GM12878 (cell line): ENCODE measurements at regions not wholly inside any gene's neighbourhood (a gene's known extent, or its start where the extent isn't known, plus 50 kb on each side); places are given as distances from the start of the nearest gene placed in this dataset.
A peak's percentile ranks its signal among the peaks of the same experiment; 100 is the strongest.

Experiments
- ATAC-seq: fragments of 200-7000 bp; cut with Tn5 transposase; 3 replicates; pipeline ENCODE4 v1.9.1; 2020; ENCODE audit warnings: mild to moderate bottlenecking, moderate library complexity
- BruUV-seq: library from RNA; stranded (reverse); fragments of 400-500 nt; replicated peaks from 2 replicates; lab custom pipeline; 2021; lab: Mats Ljungman, UMichigan
- CTCF ChIA-PET: fragments of 300-600 bp; sonication (Branson Sonifier 250); formaldehyde crosslinking; extraction: SDS; loops from one replicate; lab custom pipeline; 2021; ENCODE audit warnings: inconsistent platforms; lab: Yijun Ruan, JAX
- POLR2A ChIA-PET: fragments of 350-600 bp; formaldehyde crosslinking; extraction: SDS; loops from one replicate; lab custom pipeline; 2021; ENCODE audit warnings: inconsistent platforms; lab: Charles Lee
- RAD21 ChIA-PET: fragments of 300-600 bp; sonication (Branson Sonifier 250); formaldehyde crosslinking; loops from one replicate; lab custom pipeline; 2023; ENCODE audit warnings: antibody characterized with exemption; ENCODE audit not compliant: unreplicated experiment; lab: Charles Lee
- SMC1A ChIA-PET: fragments of 300-600 bp; sonication (Branson Sonifier 250); formaldehyde crosslinking; loops from one replicate; lab custom pipeline; 2023; ENCODE audit not compliant: unreplicated experiment, uncharacterized antibody; lab: Charles Lee
- DNase-seq: peaks from one replicate; pipeline ENCODE4 v3.0.0-alpha.2; 2011; ENCODE audit warnings: low read depth, low spot score
- FAIRE-seq: peaks from 3 replicates; lab custom pipeline; 2011; peaks lifted over from hg19 to GRCh38; lab: Jason Lieb, UNC
- H2AFZ ChIP-seq: 2 replicates; pipeline ENCODE4 v1.6.0; 2011; ENCODE audit warnings: low read depth, low read length, control low read depth; ENCODE audit not compliant: control insufficient read depth
- H3K27ac ChIP-seq: 2 replicates; pipeline ENCODE4 v1.5.1; 2011; ENCODE audit warnings: control low read depth; ENCODE audit not compliant: control insufficient read depth, insufficient read depth
- H3K27me3 ChIP-seq, 2 experiments: replicated peaks in 1 of 2; 2 replicates each; pipeline versions ENCODE4 v1.6.0 to v1.6.1; 2011; ENCODE audit warnings: low read length in 1 of 2; ENCODE audit not compliant: control insufficient read depth in 2 of 2, insufficient read depth in 2 of 2
- H3K36me3 ChIP-seq, 2 experiments: 2 replicates each; pipeline ENCODE4 v1.5.1; 2011; ENCODE audit warnings: low read length in 1 of 2; ENCODE audit not compliant: control insufficient read depth in 2 of 2, insufficient read depth in 2 of 2
- H3K4me1 ChIP-seq: 2 replicates; pipeline ENCODE4 v1.6.1; 2011; ENCODE audit warnings: mild to moderate bottlenecking, low read length, moderate library complexity, mixed read lengths; ENCODE audit not compliant: control insufficient read depth, insufficient read depth
- H3K4me2 ChIP-seq: 2 replicates; pipeline ENCODE4 v1.6.0; 2011; ENCODE audit warnings: control low read depth; ENCODE audit not compliant: control insufficient read depth, insufficient read depth
- H3K4me3 ChIP-seq: fragments of 200-600 bp; sonication (generic); 2 replicates; pipeline ENCODE4 v1.5.1; 2016
- H3K79me2 ChIP-seq: 2 replicates; pipeline ENCODE4 v1.6.0; 2011; ENCODE audit warnings: low read length; ENCODE audit not compliant: control insufficient read depth, insufficient read depth
- H3K9ac ChIP-seq: 2 replicates; pipeline ENCODE4 v1.8.0; 2011; ENCODE audit warnings: low read length, control low read depth, mixed read lengths; ENCODE audit not compliant: control insufficient read depth, insufficient read depth
- H3K9me3 ChIP-seq: replicated peaks from 3 replicates; pipeline ENCODE4 v1.5.1; 2011; ENCODE audit warnings: mild to moderate bottlenecking, low read length; ENCODE audit not compliant: control insufficient read depth, insufficient read depth
- H4K20me1 ChIP-seq: 2 replicates; pipeline ENCODE4 v1.6.0; 2011; ENCODE audit not compliant: control insufficient read depth, insufficient read depth
- RAD21 ChIP-seq: IDR thresholded peaks from 2 replicates; pipeline ENCODE4 v1.6.1; 2011; ENCODE audit warnings: mild to moderate bottlenecking, low read depth, low read length, moderate library complexity; ENCODE audit not compliant: insufficient read depth
- SMC3 ChIP-seq: IDR thresholded peaks from 2 replicates; pipeline ENCODE4 v1.6.1; 2011; ENCODE audit warnings: low read length, improper control_type of control experiment, borderline replicate concordance
- WGBS: methylation state at CpG from one replicate; pipeline ENCODE4 v1.1.6; 2016; ENCODE audit warnings: low lambda C conversion rate; ENCODE audit not compliant: insufficient replicate concordance, insufficient coverage; ENCODE audit errors: missing lambda C conversion rate; 5-methylcytosine and 5-hydroxymethylcytosine counted together
- in situ Hi-C: fragments of 300-500 bp; cut with MboI; formaldehyde crosslinking; loops from 9 replicates; pipeline ENCODE4 v1.14.3; 2018; ENCODE audit warnings: mixed read lengths
- intact Hi-C: fragments of 100-400 bp; cut with micrococcal nuclease; formaldehyde crosslinking; loops from one replicate; pipeline ENCODE4 v1.14.2; 2022; ENCODE audit not compliant: unreplicated experiment
- TF ChIP-seq, protein P1 (sequence below): IDR thresholded peaks from 2 replicates; pipeline ENCODE4 v1.6.1; 2012; ENCODE audit warnings: low read length, inconsistent platforms
- TF ChIP-seq, protein P2 (sequence below), 3 experiments: IDR thresholded peaks in 2 of 3; conservative IDR thresholded peaks in 1 of 3; 2 replicates each; pipeline ENCODE4 v1.5.1; 2011; ENCODE audit warnings: low read depth in 3 of 3, low read length in 3 of 3, mild to moderate bottlenecking in 3 of 3, control low read depth in 2 of 3, moderate library complexity in 2 of 3, inconsistent platforms in 1 of 3, mixed read lengths in 1 of 3; ENCODE audit not compliant: control insufficient read depth in 2 of 3, insufficient read depth in 1 of 3; ENCODE audit errors: extremely low read depth in 1 of 3

DNA sequence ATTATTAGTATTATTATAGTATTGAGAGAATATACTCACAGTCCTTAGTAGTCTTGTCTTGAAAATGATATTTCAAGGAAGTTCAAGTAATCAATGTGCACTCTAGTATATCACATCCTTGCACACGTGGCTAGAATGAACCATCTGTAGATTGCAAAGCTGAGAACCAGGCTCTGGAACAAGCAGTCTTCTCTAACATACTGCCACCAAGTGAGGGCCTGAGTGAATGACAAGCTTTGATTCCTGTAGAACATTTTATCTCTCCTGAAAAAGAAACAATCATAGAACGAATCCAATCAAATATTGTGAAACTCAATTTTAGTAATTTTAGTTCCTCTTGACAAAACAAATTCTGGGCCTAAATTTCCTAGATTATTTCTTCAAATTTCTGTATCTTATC lies 55.3 kb upstream of the SULT1C3 start:
- ChIA-PET CTCF (interaction anchor here (0.8 to 2.5 kb wide), 8 partner anchors 9 to 400 kb away, joined by 3 to 17 read pairs (median 4); no protein-coding TSS in a partner anchor), SMC1A (interaction anchor here (0.7 kb wide), 2 partner anchors 14 to 409 kb away, joined by 3 read pairs; no protein-coding TSS in a partner anchor), POLR2A (no interaction called here), RAD21 (interaction anchor here (1.3 kb wide), 1 partner anchor 247 kb away, joined by 3 read pairs; no protein-coding TSS in a partner anchor)
- DNase-seq: no peak
- H3K27me3 ChIP-seq: no peaks in the 10 kb centered on the region
- in situ Hi-C loops: no loop called here
- no TSS peak for BruUV-seq
- TF ChIP-seq, protein P1, sequence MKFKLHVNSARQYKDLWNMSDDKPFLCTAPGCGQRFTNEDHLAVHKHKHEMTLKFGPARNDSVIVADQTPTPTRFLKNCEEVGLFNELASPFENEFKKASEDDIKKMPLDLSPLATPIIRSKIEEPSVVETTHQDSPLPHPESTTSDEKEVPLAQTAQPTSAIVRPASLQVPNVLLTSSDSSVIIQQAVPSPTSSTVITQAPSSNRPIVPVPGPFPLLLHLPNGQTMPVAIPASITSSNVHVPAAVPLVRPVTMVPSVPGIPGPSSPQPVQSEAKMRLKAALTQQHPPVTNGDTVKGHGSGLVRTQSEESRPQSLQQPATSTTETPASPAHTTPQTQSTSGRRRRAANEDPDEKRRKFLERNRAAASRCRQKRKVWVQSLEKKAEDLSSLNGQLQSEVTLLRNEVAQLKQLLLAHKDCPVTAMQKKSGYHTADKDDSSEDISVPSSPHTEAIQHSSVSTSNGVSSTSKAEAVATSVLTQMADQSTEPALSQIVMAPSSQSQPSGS: no peak
- TF ChIP-seq RAD21 (peak; percentile 39), SMC3 (peak; percentile 28; the same call in 1 of the 2 replicates)
- TF ChIP-seq, protein P2, sequence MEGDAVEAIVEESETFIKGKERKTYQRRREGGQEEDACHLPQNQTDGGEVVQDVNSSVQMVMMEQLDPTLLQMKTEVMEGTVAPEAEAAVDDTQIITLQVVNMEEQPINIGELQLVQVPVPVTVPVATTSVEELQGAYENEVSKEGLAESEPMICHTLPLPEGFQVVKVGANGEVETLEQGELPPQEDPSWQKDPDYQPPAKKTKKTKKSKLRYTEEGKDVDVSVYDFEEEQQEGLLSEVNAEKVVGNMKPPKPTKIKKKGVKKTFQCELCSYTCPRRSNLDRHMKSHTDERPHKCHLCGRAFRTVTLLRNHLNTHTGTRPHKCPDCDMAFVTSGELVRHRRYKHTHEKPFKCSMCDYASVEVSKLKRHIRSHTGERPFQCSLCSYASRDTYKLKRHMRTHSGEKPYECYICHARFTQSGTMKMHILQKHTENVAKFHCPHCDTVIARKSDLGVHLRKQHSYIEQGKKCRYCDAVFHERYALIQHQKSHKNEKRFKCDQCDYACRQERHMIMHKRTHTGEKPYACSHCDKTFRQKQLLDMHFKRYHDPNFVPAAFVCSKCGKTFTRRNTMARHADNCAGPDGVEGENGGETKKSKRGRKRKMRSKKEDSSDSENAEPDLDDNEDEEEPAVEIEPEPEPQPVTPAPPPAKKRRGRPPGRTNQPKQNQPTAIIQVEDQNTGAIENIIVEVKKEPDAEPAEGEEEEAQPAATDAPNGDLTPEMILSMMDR (IDR thresholded peaks at IDR 0.05 in 2 of 3, conservative IDR thresholded peaks at IDR 0.05 in 1 of 3; ENCODE audit: control insufficient read depth in 2 of 3, extremely low read depth in 1 of 3, insufficient read depth in 1 of 3, low read depth in 3 of 3, low read length in 3 of 3): peak; percentile 51 to 55 (median 52); a peak in 5 of 6 replicates
- intact Hi-C loops: loop anchor here (5.0 to 10.0 kb wide), 3 partner anchors 247 to 1550 kb away; no protein-coding TSS in a partner anchor
- 2% methylated on average over 2 of the region's 2 CpGs for WGBS
- no peak overlapping the region for H3K9ac ChIP-seq
- ATAC-seq: peak; percentile 71
- H3K4me3 ChIP-seq: no peak overlapping the region
- H3K79me2 ChIP-seq: no peaks in the 10 kb centered on the region
- no peaks in the 10 kb centered on the region for H3K4me1 ChIP-seq
- FAIRE-seq: peak; percentile 56
- no peak overlapping the region for H3K4me2 ChIP-seq
- H3K27ac ChIP-seq: no peak overlapping the region
- H4K20me1 ChIP-seq: no peaks in the 10 kb centered on the region; the same call in 1 of the 2 replicates
- H3K36me3 ChIP-seq: no peaks in the 10 kb centered on the region
- H3K9me3 ChIP-seq: no peaks in the 10 kb centered on the region
- no peak overlapping the region for H2AFZ ChIP-seq
